PC-9 (cell line): ENCODE measurements at regions not wholly inside any gene's neighbourhood (a gene's known extent, or its start where the extent isn't known, plus 50 kb on each side); places are given as distances from the start of the nearest gene placed in this dataset.

Experiments used
- BruUV-seq: library from RNA; stranded (reverse); fragments of 400-500 nt; replicated peaks from 2 replicates; lab custom pipeline; 2021; lab: Mats Ljungman, UMichigan
- CTCF ChIA-PET: fragments of 300-600 bp; sonication (Branson Sonifier 250); formaldehyde crosslinking; loops from one replicate; lab custom pipeline; 2022; ENCODE audit warnings: antibody characterized with exemption; lab: Charles Lee
- POLR2A ChIA-PET: fragments of 300-600 bp; sonication (Branson Sonifier 250); formaldehyde crosslinking; loops from one replicate; lab custom pipeline; 2022; ENCODE audit warnings: antibody characterized with exemption; ENCODE audit not compliant: unreplicated experiment; lab: Charles Lee
- DNase-seq, 2 experiments: peaks; one replicate each; pipeline versions ENCODE4 v3.0.0 to v3.0.0-alpha.2; 2015 to 2022; ENCODE audit warnings: mixed read lengths in 1 of 2
- H2AFZ ChIP-seq: fragments of 200-600 bp; sonication (generic); 2 replicates; pipeline ENCODE4 v1.8.1; 2017; ENCODE audit warnings: antibody characterized with exemption
- H3F3A ChIP-seq: fragments of 200-600 bp; sonication (generic); 2 replicates; pipeline ENCODE4 v1.8.1; 2017; ENCODE audit warnings: antibody characterized with exemption, mild to moderate bottlenecking, low read depth; ENCODE audit not compliant: insufficient read depth
- H3K27ac ChIP-seq: fragments of 200-600 bp; sonication (generic); 2 replicates; pipeline ENCODE4 v1.6.1; 2016; ENCODE audit warnings: mixed run types
- H3K27me3 ChIP-seq: fragments of 200-600 bp; sonication (generic); 2 replicates; pipeline ENCODE4 v1.6.1; 2016; ENCODE audit warnings: low read depth, mixed run types; ENCODE audit not compliant: insufficient read depth
- H3K36me3 ChIP-seq: fragments of 200-600 bp; sonication (generic); 2 replicates; pipeline ENCODE4 v1.6.1; 2016; ENCODE audit warnings: low read depth, mixed run types
- H3K4me1 ChIP-seq: fragments of 200-600 bp; sonication (generic); replicated peaks from 2 replicates; pipeline ENCODE4 v1.6.1; 2016; ENCODE audit warnings: mixed run types; ENCODE audit not compliant: insufficient read depth
- H3K4me2 ChIP-seq: fragments of 200-600 bp; sonication (generic); 2 replicates; pipeline ENCODE4 v1.6.1; 2017; ENCODE audit warnings: mixed run types
- H3K4me3 ChIP-seq: fragments of 200-600 bp; sonication (generic); 2 replicates; pipeline ENCODE4 v1.6.1; 2016; ENCODE audit warnings: mixed run types
- H3K79me2 ChIP-seq: fragments of 200-600 bp; sonication (generic); 2 replicates; pipeline ENCODE4 v1.6.1; 2017; ENCODE audit warnings: low read depth, mixed run types
- H3K9me2 ChIP-seq: fragments of 200-600 bp; sonication (generic); 2 replicates; pipeline ENCODE4 v1.8.1; 2017; ENCODE audit warnings: mild to moderate bottlenecking; ENCODE audit not compliant: insufficient read depth
- H3K9me3 ChIP-seq: fragments of 200-600 bp; sonication (generic); 2 replicates; pipeline ENCODE4 v1.8.1; 2016; ENCODE audit warnings: low read depth; ENCODE audit not compliant: insufficient read depth
- H4K20me1 ChIP-seq: fragments of 200-600 bp; sonication (generic); 2 replicates; pipeline ENCODE4 v1.8.1; 2017; ENCODE audit not compliant: insufficient read depth
- CTCF ChIP-seq: fragments of 200-600 bp; sonication (generic); conservative IDR thresholded peaks from 2 replicates; pipeline ENCODE4 v1.6.1; 2017; ENCODE audit warnings: mixed run types, antibody characterized with exemption, mild to moderate bottlenecking, moderate library complexity
- EZH2 ChIP-seq: fragments of 200-600 bp; sonication (generic); IDR thresholded peaks from 2 replicates; pipeline ENCODE4 v1.8.0; 2017; ENCODE audit warnings: antibody characterized with exemption, low read depth
- intact Hi-C: fragments of 100-400 bp; cut with micrococcal nuclease; formaldehyde crosslinking; loops from one replicate; pipeline ENCODE4 v1.10.0; 2022; ENCODE audit not compliant: unreplicated experiment

DNA sequence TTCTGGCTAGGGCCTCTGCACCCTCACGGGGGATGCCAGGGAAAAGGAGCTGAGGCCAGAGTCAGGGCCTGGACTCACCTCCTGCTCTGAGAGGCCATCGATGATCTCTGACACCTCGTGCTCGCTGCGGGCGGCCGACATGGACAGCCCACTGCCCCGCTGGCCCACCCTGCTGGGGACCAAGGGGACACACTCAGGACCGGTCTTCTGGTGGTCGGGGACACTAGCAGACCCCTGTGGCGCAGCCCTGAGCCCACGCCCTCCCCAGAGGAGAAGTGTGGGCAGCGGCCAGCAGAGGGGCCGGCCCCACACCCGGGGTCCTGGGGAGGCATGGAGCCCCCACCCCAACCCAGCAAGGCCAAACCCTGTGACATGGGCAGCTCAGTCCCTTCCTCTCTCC lies 134.6 kb downstream of the RFLNA start:
- ChIA-PET CTCF (no interaction called here), POLR2A (no interaction called here)
- H3K27me3 ChIP-seq = no peaks in the 10 kb centered on the region
- BruUV-seq = no TSS peak
- no peak overlapping the region for H3K4me3 ChIP-seq
- no peak overlapping the region for H3K4me2 ChIP-seq
- no peaks in the 10 kb centered on the region for H4K20me1 ChIP-seq
- intact Hi-C loops = no loop called here
- H3K9me3 ChIP-seq = no peaks in the 10 kb centered on the region
- peaks cover 11% of the 10 kb centered on the region; the same call in 1 of the 2 replicates for H3F3A ChIP-seq
- 0 out of 2 replicates have a peak, but pooled peaks cover 2% of the 10 kb centered on the region for H3K79me2 ChIP-seq
- DNase-seq = no peak
- peaks cover under 1% of the 10 kb centered on the region for H3K4me1 ChIP-seq
- H3K27ac ChIP-seq = no peak overlapping the region
- H2AFZ ChIP-seq = no peak overlapping the region
- TF ChIP-seq EZH2 (no peak), CTCF (no peak)
- peaks cover 8% of the 10 kb centered on the region; the same call in 1 of the 2 replicates for H3K36me3 ChIP-seq
- no peaks in the 10 kb centered on the region for H3K9me2 ChIP-seq

DNA sequence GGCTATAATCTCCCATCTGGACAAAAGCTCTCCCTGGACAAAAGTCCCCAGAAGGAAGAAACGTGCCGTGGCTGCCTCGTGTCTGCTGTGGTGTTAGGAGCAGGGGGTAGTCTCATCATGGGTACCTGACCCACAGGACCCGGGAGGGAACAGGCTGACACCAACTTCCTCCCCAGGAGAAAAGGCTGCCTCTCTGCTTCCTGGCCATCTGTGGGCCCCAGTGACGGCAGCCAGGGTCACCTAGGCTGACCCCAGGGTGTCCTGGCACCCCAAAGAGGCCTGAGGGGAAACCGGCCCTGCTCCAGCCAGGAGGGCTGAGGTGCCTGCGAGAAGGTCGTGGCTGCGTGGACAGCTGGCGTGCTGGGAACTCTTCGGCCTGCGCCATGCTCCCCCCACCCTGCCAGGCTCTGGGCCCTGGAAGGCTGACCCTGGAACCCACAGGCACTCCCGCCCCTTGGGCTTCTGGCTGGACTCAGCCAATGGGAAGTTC lies 133.9 kb downstream of the RFLNA start:
- intact Hi-C loops = no loop called here
- POLR2A ChIA-PET = no interaction called here
- no peak overlapping the region for H3K4me3 ChIP-seq
- H3K9me3 ChIP-seq = no peaks in the 10 kb centered on the region
- peaks cover 18% of the 10 kb centered on the region for H3F3A ChIP-seq
- no peak overlapping the region for H3K27ac ChIP-seq
- TF ChIP-seq CTCF (no peak), EZH2 (no peak)
- no TSS peak for BruUV-seq
- H3K79me2 ChIP-seq = 0 out of 2 replicates have a peak, but pooled peaks cover 3% of the 10 kb centered on the region
- CTCF ChIA-PET = no interaction called here
- H3K27me3 ChIP-seq = no peaks in the 10 kb centered on the region
- peaks cover 8% of the 10 kb centered on the region for H3K4me1 ChIP-seq
- no peaks in the 10 kb centered on the region for H3K9me2 ChIP-seq
- DNase-seq = no peak
- H2AFZ ChIP-seq = no peak overlapping the region
- H3K36me3 ChIP-seq = peaks cover 8% of the 10 kb centered on the region; the same call in 1 of the 2 replicates
- H3K4me2 ChIP-seq = no peak overlapping the region
- H4K20me1 ChIP-seq = no peaks in the 10 kb centered on the region

DNA sequence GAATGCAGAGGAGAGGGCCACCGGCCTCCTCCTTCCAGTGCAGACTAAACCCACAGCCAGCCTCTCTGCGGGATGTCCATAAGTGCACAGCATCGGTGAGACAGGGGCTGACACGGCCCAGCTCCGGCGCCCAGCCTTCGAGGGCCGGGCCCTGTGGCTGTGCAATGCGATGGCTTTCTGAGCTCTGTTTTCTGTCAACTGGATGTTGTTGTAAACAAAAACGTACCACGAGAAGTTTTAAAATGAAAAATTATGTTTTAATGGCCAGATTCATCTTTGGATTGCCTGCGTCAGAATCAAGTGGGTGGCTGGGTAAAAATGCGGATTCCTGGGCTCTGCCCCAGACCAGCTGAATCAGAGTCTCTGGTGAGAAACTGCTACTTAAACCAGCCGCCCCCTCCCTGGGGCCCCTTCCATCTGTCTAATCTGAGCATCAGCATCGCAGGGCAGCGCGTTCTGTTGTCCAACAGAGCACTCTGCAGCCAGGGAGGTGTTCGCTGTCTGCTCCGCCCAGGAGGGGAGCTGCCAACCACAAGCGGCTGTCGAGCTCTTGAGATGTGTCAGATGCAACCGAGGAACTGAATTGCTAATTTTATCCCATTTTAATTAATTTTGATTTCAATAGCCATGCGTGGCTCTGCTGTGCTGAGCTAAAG lies 133.4 kb downstream of the RFLNA start:
- no peak for DNase-seq
- Histone ChIP-seq H3K27me3 (no peaks in the 10 kb centered on the region), H3K27ac (no peak overlapping the region), H4K20me1 (no peaks in the 10 kb centered on the region), H2AFZ (no peak overlapping the region), H3K4me3 (no peak overlapping the region), H3F3A (peaks cover 24% of the 10 kb centered on the region), H3K9me3 (no peaks in the 10 kb centered on the region), H3K79me2 (0 out of 2 replicates have a peak, but pooled peaks cover 3% of the 10 kb centered on the region), H3K4me2 (no peak overlapping the region), H3K36me3 (peaks cover 8% of the 10 kb centered on the region; the same call in 1 of the 2 replicates), H3K9me2 (no peaks in the 10 kb centered on the region), H3K4me1 (peaks cover 14% of the 10 kb centered on the region)
- POLR2A ChIA-PET = no interaction called here
- CTCF ChIA-PET = no interaction called here
- intact Hi-C loops = no loop called here
- no TSS peak for BruUV-seq
- TF ChIP-seq CTCF (no peak), EZH2 (no peak)
